Ishikawa (cell line): ENCODE measurements at regions not wholly inside any gene's neighbourhood (a gene's known extent, or its start where the extent isn't known, plus 50 kb on each side); places are given as distances from the start of the nearest gene placed in this dataset.

ENCODE experiments used
- CEBPB ChIP-seq: IDR thresholded peaks from 2 replicates; pipeline ENCODE4 v1.6.1; 2012
- CREB1 ChIP-seq: IDR thresholded peaks from 2 replicates; pipeline ENCODE4 v1.6.1; 2012; ENCODE audit warnings: low read depth
- EGR1 ChIP-seq: IDR thresholded peaks from 2 replicates; pipeline ENCODE4 v1.6.1; 2012
- EP300 ChIP-seq: IDR thresholded peaks from 2 replicates; pipeline ENCODE4 v1.6.1; 2012; ENCODE audit warnings: borderline replicate concordance
- FOXM1 ChIP-seq: IDR thresholded peaks from 2 replicates; pipeline ENCODE4 v1.6.1; 2012; ENCODE audit warnings: low read depth, borderline replicate concordance
- MAX ChIP-seq: IDR thresholded peaks from 2 replicates; pipeline ENCODE4 v1.6.1; 2012
- NFIC ChIP-seq: IDR thresholded peaks from 2 replicates; pipeline ENCODE4 v1.6.1; 2012
- RAD21 ChIP-seq: IDR thresholded peaks from 2 replicates; pipeline ENCODE4 v1.6.1; 2012; ENCODE audit warnings: low read depth
- REST ChIP-seq: IDR thresholded peaks from 2 replicates; pipeline ENCODE4 v1.6.1; 2012; ENCODE audit warnings: low read depth, mild to moderate bottlenecking
- TAF1 ChIP-seq: IDR thresholded peaks from 2 replicates; pipeline ENCODE4 v1.6.1; 2012; ENCODE audit warnings: low read depth, mild to moderate bottlenecking
- TCF12 ChIP-seq: IDR thresholded peaks from 2 replicates; pipeline ENCODE4 v1.6.1; 2012; ENCODE audit warnings: low read depth
- TEAD4 ChIP-seq: IDR thresholded peaks from 2 replicates; pipeline ENCODE4 v1.6.1; 2012
- USF1 ChIP-seq: IDR thresholded peaks from 2 replicates; pipeline ENCODE4 v1.6.1; 2012
- YY1 ChIP-seq: IDR thresholded peaks from 2 replicates; pipeline ENCODE4 v1.6.1; 2012; ENCODE audit warnings: low read depth
- ZBTB7A ChIP-seq: IDR thresholded peaks from 2 replicates; pipeline ENCODE4 v1.6.1; 2012; ENCODE audit warnings: low read depth

- TF ChIP-seq TEAD4 (no peak), ZBTB7A (no peak), YY1 (no peak), USF1 (no peak), NFIC (no peak), CREB1 (no peak), TCF12 (no peak), EP300 (no peak), RAD21 (no peak), MAX (no peak)
These were observed 95.0 kb upstream of the PCSK1 start for GRCh38 chr5:96527768-96528661.

GRCh38 chr5:96528826-96529474 lies 95.9 kb upstream of the PCSK1 start:
- TF ChIP-seq REST (no peak), EGR1 (no peak), ZBTB7A (no peak), RAD21 (no peak), EP300 (no peak), TAF1 (no peak)

- TF ChIP-seq EGR1 (no peak), TAF1 (no peak), NFIC (no peak), TCF12 (no peak), USF1 (no peak), EP300 (no peak), YY1 (no peak), MAX (no peak), REST (no peak), CEBPB (no peak), TEAD4 (no peak), RAD21 (no peak), CREB1 (no peak)
These were observed 96.5 kb upstream of the PCSK1 start for GRCh38 chr5:96529559-96529958.

GRCh38 chr5:96530901-96531300 lies 97.9 kb upstream of the PCSK1 start:
- TF ChIP-seq CEBPB (no peak), EP300 (no peak), YY1 (no peak), CREB1 (no peak), RAD21 (no peak), ZBTB7A (no peak), MAX (no peak), NFIC (no peak), TAF1 (no peak), FOXM1 (no peak)

GRCh38 chr5:96533371-96533770 lies 100.3 kb upstream of the PCSK1 start:
- TF ChIP-seq USF1 (no peak), CEBPB (no peak), YY1 (no peak), RAD21 (no peak), MAX (no peak), TEAD4 (no peak), REST (no peak), ZBTB7A (no peak), TCF12 (no peak), CREB1 (no peak), EGR1 (no peak), TAF1 (no peak), EP300 (no peak), NFIC (no peak), FOXM1 (no peak)
